WTC11 (cell line): ENCODE measurements at regions not wholly inside any gene's neighbourhood (a gene's known extent, or its start where the extent isn't known, plus 50 kb on each side); places are given as distances from the start of the nearest gene placed in this dataset.

Source experiments
- ATAC-seq: fragments of 200-7000 bp; cut with Tn5 transposase; 2 replicates; pipeline ENCODE4 v1.10.0; 2021; ENCODE audit warnings: mild to moderate bottlenecking, moderate library complexity
- CTCF ChIA-PET: fragments of 300-600 bp; sonication (Branson Sonifier 250); formaldehyde crosslinking; loops from one replicate; lab custom pipeline; 2021; ENCODE audit warnings: antibody characterized with exemption; lab: Charles Lee
- POLR2A ChIA-PET: fragments of 350-600 bp; sonication (Branson Sonifier 250); formaldehyde crosslinking; loops from one replicate; lab custom pipeline; 2021; ENCODE audit warnings: antibody characterized with exemption; lab: Charles Lee
- DNase-seq: peaks from one replicate; pipeline ENCODE4 v3.0.0; 2021; ENCODE audit warnings: low spot score
- H3K27ac Mint-ChIP-seq: 2 replicates; pipeline ENCODE4 v1.8.0; 2021; ENCODE audit warnings: mixed read lengths
- H3K27me3 Mint-ChIP-seq: 2 replicates; pipeline ENCODE4 v1.8.0; 2021; ENCODE audit warnings: low read depth, mild to moderate bottlenecking, moderate library complexity, mixed read lengths
- H3K36me3 Mint-ChIP-seq: 2 replicates; pipeline ENCODE4 v1.8.0; 2021; ENCODE audit warnings: mixed read lengths
- H3K4me1 Mint-ChIP-seq: 2 replicates; pipeline ENCODE4 v1.8.0; 2022; ENCODE audit warnings: mixed read lengths
- H3K4me3 Mint-ChIP-seq: 2 replicates; pipeline ENCODE4 v1.8.0; 2021; ENCODE audit warnings: mild to moderate bottlenecking, moderate library complexity, mixed read lengths
- H3K9me3 Mint-ChIP-seq: 2 replicates; pipeline ENCODE4 v1.8.0; 2021; ENCODE audit warnings: mixed read lengths
- ATF6 ChIP-seq: sonication (generic); formaldehyde crosslinking; IDR thresholded peaks from 2 replicates; pipeline ENCODE4 v1.8.1; 2023; ENCODE audit warnings: mild to moderate bottlenecking, missing genetic modification reagents
- CDX4 ChIP-seq: fragments of 250-450 bp; sonication (Bioruptor Pico); IDR thresholded peaks from 2 replicates; pipeline ENCODE4 v1.9.0; 2021; ENCODE audit warnings: moderate library complexity, mild to moderate bottlenecking, inconsistent platforms, borderline replicate concordance
- EMX1 ChIP-seq: fragments of 250-450 bp; sonication (Bioruptor Pico); IDR thresholded peaks from 2 replicates; pipeline ENCODE4 v1.8.0; 2021; ENCODE audit warnings: mild to moderate bottlenecking
- ETV6 ChIP-seq: sonication (generic); formaldehyde crosslinking; IDR thresholded peaks from 2 replicates; pipeline ENCODE4 v1.8.1; 2022; ENCODE audit warnings: mild to moderate bottlenecking, missing genetic modification reagents
- FOXP1 ChIP-seq: sonication (generic); formaldehyde crosslinking; IDR thresholded peaks from 2 replicates; pipeline ENCODE4 v1.8.0; 2022; ENCODE audit warnings: missing genetic modification reagents, mild to moderate bottlenecking, moderate library complexity, borderline replicate concordance
- FOXP4 ChIP-seq: sonication (generic); formaldehyde crosslinking; IDR thresholded peaks from 2 replicates; pipeline ENCODE4 v1.8.0; 2022; ENCODE audit warnings: mild to moderate bottlenecking, missing genetic modification reagents
- GABPB1 ChIP-seq: sonication (generic); formaldehyde crosslinking; IDR thresholded peaks from 2 replicates; pipeline ENCODE4 v1.8.1; 2023; ENCODE audit warnings: mild to moderate bottlenecking, missing genetic modification reagents
- HMGXB4 ChIP-seq: sonication (generic); formaldehyde crosslinking; IDR thresholded peaks from 2 replicates; pipeline ENCODE4 v1.8.1; 2023; ENCODE audit warnings: mild to moderate bottlenecking, moderate library complexity, missing genetic modification reagents
- KAT7 ChIP-seq: sonication (generic); formaldehyde crosslinking; IDR thresholded peaks from 2 replicates; pipeline ENCODE4 v1.8.1; 2023; ENCODE audit warnings: missing genetic modification reagents, mild to moderate bottlenecking, borderline replicate concordance
- MYBL2 ChIP-seq: sonication (generic); formaldehyde crosslinking; IDR thresholded peaks from 2 replicates; pipeline ENCODE4 v1.8.1; 2023; ENCODE audit warnings: mild to moderate bottlenecking, moderate library complexity, missing genetic modification reagents
- OVOL2 ChIP-seq: fragments of 250-450 bp; sonication (Bioruptor Pico); IDR thresholded peaks from 2 replicates; pipeline ENCODE4 v1.9.0; 2021; ENCODE audit warnings: mild to moderate bottlenecking, borderline replicate concordance
- PREB ChIP-seq: sonication (generic); formaldehyde crosslinking; IDR thresholded peaks from 2 replicates; pipeline ENCODE4 v1.8.1; 2022; ENCODE audit warnings: mild to moderate bottlenecking, missing genetic modification reagents, moderate library complexity, borderline replicate concordance
- PRRX2 ChIP-seq: fragments of 250-450 bp; sonication (Bioruptor Pico); IDR thresholded peaks from 2 replicates; pipeline ENCODE4 v1.8.0; 2021; ENCODE audit warnings: mild to moderate bottlenecking
- RORB ChIP-seq: fragments of 250-450 bp; sonication (Bioruptor Pico); IDR thresholded peaks from 2 replicates; pipeline ENCODE4 v1.9.0; 2021; ENCODE audit warnings: mild to moderate bottlenecking
- TCF7 ChIP-seq: sonication (generic); formaldehyde crosslinking; IDR thresholded peaks from 2 replicates; pipeline ENCODE4 v1.8.0; 2022; ENCODE audit warnings: mild to moderate bottlenecking, low read depth, missing genetic modification reagents, moderate library complexity
- TEAD1 ChIP-seq: sonication (generic); formaldehyde crosslinking; IDR thresholded peaks from 2 replicates; pipeline ENCODE4 v1.8.0; 2022; ENCODE audit warnings: mild to moderate bottlenecking, missing genetic modification reagents
- TEAD4 ChIP-seq: sonication (generic); formaldehyde crosslinking; IDR thresholded peaks from 2 replicates; pipeline ENCODE4 v1.8.0; 2022; ENCODE audit warnings: mild to moderate bottlenecking, missing genetic modification reagents
- ZNF138 ChIP-seq: sonication (generic); formaldehyde crosslinking; conservative IDR thresholded peaks from 2 replicates; pipeline ENCODE4 v1.8.1; 2022; ENCODE audit warnings: mild to moderate bottlenecking, moderate library complexity, missing genetic modification reagents
- ZNF232 ChIP-seq: sonication (generic); formaldehyde crosslinking; IDR thresholded peaks from 2 replicates; pipeline ENCODE4 v1.8.0; 2022; ENCODE audit warnings: mild to moderate bottlenecking, missing genetic modification reagents
- ZNF317 ChIP-seq: sonication (generic); formaldehyde crosslinking; IDR thresholded peaks from 2 replicates; pipeline ENCODE4 v1.8.1; 2023; ENCODE audit warnings: low read depth, mild to moderate bottlenecking, moderate library complexity, missing genetic modification reagents, borderline replicate concordance
- ZSCAN18 ChIP-seq: fragments of 250-450 bp; sonication (Bioruptor Pico); IDR thresholded peaks from 2 replicates; pipeline ENCODE4 v2.1.2; 2022; ENCODE audit warnings: mild to moderate bottlenecking, moderate library complexity

GRCh38 chr4:118585015-118585414, 100.2 kb upstream of the METTL14 start:
- peaks cover 3% of the 10 kb centered on the region; the same call in 1 of the 2 replicates for H3K27me3 Mint-ChIP-seq
- ATAC-seq = no peak
- POLR2A ChIA-PET = no interaction called here
- CTCF ChIA-PET = interaction anchor here (1.6 kb wide), 1 partner anchor 232 kb away, joined by 5 read pairs; the partner anchor contains the start of gene PRSS12
- no peaks in the 10 kb centered on the region for H3K36me3 Mint-ChIP-seq
- H3K4me1 Mint-ChIP-seq = peaks cover 21% of the 10 kb centered on the region
- no peak overlapping the region for H3K27ac Mint-ChIP-seq
- DNase-seq = no peak
- TF ChIP-seq ZNF138 = no peak
- TF ChIP-seq KAT7 (CRISPR knock-in tag) = no peak
- TF ChIP-seq ATF6 (CRISPR knock-in tag) = no peak
- TF ChIP-seq TEAD1 (CRISPR knock-in tag) = no peak
- TF ChIP-seq ETV6 (CRISPR knock-in tag) = no peak
- no peak for TF ChIP-seq MYBL2 (CRISPR knock-in tag)
- TF ChIP-seq TCF7 = no peak
- no peak for TF ChIP-seq ZSCAN18 (CRISPR knock-in tag)
- no peak for TF ChIP-seq HMGXB4 (CRISPR knock-in tag)
- no peak for TF ChIP-seq PREB (CRISPR knock-in tag)
- no peak for TF ChIP-seq FOXP4 (CRISPR knock-in tag)
- no peak for TF ChIP-seq EMX1 (CRISPR knock-in tag)
- TF ChIP-seq FOXP1 (CRISPR knock-in tag) = no peak
- no peak for TF ChIP-seq OVOL2 (CRISPR knock-in tag)
- no peak for TF ChIP-seq RORB
- TF ChIP-seq ZNF232 (CRISPR knock-in tag) = no peak
- H3K4me3 Mint-ChIP-seq = no peak overlapping the region
- no peaks in the 10 kb centered on the region for H3K9me3 Mint-ChIP-seq

- no peaks in the 10 kb centered on the region for H3K9me3 Mint-ChIP-seq
- no peaks in the 10 kb centered on the region for H3K36me3 Mint-ChIP-seq
- ChIA-PET CTCF (interaction anchor here (1.6 kb wide), 1 partner anchor 233 kb away, joined by 5 read pairs; the partner anchor contains the start of gene PRSS12), POLR2A (no interaction called here)
- ATAC-seq = peak; percentile 43
- H3K27me3 Mint-ChIP-seq = peaks cover 3% of the 10 kb centered on the region; the same call in 1 of the 2 replicates
- H3K4me1 Mint-ChIP-seq = peaks cover 21% of the 10 kb centered on the region
- DNase-seq = no peak
- no peak overlapping the region for H3K4me3 Mint-ChIP-seq
- no peak overlapping the region for H3K27ac Mint-ChIP-seq
- no peak for TF ChIP-seq PRRX2 (CRISPR knock-in tag)
- no peak for TF ChIP-seq ZNF317 (CRISPR knock-in tag)
- TF ChIP-seq PREB (CRISPR knock-in tag) = no peak
- no peak for TF ChIP-seq TEAD4 (CRISPR knock-in tag)
- no peak for TF ChIP-seq GABPB1
- no peak for TF ChIP-seq FOXP4 (CRISPR knock-in tag)
- TF ChIP-seq CDX4 = no peak
- no peak for TF ChIP-seq OVOL2 (CRISPR knock-in tag)
These were observed 98.8 kb upstream of the METTL14 start for GRCh38 chr4:118586357-118586790.
